GM12872 (cell line): ENCODE measurements at regions not wholly inside any gene's neighbourhood (a gene's known extent, or its start where the extent isn't known, plus 50 kb on each side); places are given as distances from the start of the nearest gene placed in this dataset.

Source experiments
- TF ChIP-seq, protein P1 (sequence below): IDR thresholded peaks from 3 replicates; pipeline ENCODE4 v1.5.1; 2011; ENCODE audit warnings: low read depth, mild to moderate bottlenecking, low read length, moderate library complexity; ENCODE audit not compliant: insufficient read depth

DNA sequence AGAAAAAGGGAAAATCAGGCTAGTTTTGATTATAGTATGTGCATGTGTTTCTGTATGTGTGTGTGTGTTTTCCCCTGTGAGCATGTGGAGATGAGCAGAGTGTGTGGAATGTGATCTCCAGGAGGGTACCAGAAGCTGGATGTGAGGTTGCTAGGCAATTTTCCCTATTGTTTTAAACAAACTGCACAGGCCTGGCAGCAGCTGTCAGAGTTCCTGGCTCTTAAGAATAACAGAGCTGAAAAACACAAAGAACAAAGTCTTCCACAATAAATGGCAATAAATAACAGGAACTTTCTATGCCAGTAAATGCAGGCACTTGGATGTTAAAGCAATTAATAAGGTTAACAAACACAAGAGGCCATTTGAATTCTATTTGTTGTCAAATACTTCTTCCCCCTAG is 344.6 kb upstream of the CTSO start:
- TF ChIP-seq, protein P1, sequence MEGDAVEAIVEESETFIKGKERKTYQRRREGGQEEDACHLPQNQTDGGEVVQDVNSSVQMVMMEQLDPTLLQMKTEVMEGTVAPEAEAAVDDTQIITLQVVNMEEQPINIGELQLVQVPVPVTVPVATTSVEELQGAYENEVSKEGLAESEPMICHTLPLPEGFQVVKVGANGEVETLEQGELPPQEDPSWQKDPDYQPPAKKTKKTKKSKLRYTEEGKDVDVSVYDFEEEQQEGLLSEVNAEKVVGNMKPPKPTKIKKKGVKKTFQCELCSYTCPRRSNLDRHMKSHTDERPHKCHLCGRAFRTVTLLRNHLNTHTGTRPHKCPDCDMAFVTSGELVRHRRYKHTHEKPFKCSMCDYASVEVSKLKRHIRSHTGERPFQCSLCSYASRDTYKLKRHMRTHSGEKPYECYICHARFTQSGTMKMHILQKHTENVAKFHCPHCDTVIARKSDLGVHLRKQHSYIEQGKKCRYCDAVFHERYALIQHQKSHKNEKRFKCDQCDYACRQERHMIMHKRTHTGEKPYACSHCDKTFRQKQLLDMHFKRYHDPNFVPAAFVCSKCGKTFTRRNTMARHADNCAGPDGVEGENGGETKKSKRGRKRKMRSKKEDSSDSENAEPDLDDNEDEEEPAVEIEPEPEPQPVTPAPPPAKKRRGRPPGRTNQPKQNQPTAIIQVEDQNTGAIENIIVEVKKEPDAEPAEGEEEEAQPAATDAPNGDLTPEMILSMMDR = no peak

DNA sequence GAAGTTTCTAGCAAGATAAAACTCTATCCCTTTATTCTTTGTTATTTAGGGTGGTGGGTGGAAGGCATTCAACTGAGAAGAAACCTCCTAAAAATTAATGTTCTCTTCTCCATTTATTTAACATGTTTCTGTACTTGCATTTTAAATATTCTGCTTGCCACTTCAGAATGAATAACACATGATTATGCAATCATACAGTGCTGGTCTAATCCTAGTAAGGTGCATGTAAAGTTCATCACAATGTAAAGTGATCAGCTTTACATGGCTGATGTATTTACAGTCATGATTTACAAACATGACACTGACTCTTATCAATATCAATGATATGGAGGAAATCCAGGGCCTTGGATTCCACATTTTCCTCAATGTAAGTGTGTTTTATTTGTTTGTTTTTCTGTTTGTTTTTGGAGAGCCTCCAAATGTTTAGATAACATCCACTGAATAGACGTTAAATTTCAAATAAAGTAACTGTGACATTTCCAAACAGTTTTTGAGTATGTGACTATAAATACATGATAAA is 342.1 kb upstream of the CTSO start:
- TF ChIP-seq, protein P1 = no peak

DNA sequence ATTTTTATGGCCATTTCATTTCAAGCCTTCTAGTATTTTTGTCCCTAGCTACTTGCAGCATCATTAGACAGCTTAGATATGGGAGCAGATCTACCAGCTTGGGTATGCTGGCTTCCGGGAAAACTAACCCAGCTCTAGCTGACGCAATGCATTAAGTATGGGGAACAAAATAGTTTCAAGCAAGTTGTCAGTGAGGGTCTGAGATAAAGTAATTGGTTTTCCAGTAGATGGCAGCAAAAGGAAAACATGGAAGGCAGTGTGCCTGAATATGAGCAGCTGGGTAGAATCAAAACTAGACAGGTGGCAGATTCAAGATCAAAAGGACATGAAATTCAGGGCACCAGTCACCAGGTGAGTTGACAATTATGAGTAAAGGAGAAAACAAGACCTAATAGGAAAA is 340.9 kb upstream of the CTSO start:
- TF ChIP-seq, protein P1 = no peak

DNA sequence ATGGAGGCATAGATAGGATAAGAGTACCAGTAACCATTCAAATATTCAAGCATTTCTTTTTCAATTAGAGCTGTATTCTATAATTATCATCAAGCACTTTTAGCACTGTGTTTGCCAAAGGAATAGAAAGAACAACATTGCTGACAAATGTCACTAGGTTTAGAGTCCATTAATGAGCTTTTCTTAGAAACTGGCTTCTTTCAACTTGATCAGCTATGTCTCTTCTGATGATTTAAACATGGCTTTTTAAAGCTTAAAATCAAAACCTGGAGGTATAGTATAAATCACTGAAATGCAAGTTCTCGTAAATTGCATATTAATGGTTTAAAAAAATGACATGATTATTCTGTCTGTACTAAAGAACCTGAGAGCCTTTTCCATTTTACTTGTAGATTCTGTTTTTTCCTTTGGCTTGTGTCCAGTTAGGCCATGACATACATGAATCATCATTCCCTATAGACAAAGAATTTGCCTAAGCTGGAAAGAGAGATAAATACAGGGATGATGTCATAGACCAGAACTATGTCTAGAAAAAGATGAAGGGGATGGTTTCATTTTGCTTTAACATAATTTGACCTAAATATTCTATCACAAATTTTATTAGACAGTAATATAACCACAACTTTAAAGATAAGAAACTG is 340.1 kb upstream of the CTSO start:
- TF ChIP-seq, protein P1 = no peak

DNA sequence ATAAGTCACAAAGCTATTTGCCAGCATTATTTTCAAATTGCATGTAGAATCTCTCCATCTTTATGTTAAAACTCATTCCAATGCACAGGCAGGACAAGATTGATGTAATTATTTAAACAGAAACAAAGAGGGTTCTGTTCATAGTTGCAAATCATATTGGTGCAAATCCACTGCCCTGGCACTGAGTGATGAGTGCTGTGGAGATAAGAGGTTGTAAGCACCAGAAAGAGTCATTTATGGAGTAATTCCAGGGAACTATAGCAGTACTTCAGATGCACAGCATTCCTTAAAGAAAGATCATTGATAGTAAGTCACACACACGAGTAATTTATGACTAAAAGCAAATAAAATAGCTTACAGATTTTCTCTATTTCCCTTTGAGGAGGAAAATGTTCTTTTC is 337.7 kb upstream of the CTSO start:
- TF ChIP-seq, protein P1 = no peak

DNA sequence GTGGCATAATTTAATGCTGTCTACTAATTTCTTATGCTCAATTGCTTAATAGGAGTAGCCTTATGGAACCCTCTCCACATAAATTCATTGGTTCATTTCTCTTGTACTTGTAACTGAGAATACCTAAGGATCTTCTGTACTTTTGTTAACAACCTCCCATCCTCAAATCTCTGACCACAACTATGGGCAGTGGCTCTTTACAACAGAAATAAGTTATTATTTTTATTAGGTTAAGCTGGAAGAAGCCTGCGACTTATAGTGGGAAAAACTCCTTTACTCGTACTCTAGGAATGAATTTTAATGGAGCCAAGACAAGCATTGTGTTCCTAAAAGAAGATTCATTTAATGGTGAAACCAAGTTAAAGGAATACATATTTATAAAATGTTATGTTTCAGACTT is 337.1 kb upstream of the CTSO start:
- TF ChIP-seq, protein P1 = no peak

DNA sequence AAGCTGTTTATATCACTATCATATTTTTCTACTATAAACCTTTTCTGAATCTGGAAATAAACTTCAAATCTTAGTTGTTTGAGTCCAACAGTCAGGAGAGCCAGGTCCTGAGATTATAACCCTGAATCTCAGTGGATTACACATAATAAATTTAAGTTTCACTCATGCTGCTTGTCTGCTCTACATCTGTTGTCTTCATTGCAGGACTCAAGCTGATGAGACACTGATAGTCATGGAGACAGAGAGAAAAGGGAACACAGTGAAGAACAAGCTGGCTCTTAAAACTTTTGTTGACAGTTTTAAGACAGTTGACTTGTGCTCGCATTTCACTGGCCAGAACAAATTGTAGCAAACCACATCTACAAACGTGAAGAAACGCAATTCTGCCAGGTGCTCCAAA is 327.0 kb upstream of the CTSO start:
- TF ChIP-seq, protein P1 = no peak
